CD4-positive, CD25-positive, alpha-beta regulatory T cell (primary cell): ENCODE measurements at regions not wholly inside any gene's neighbourhood (a gene's known extent, or its start where the extent isn't known, plus 50 kb on each side); places are given as distances from the start of the nearest gene placed in this dataset.
A peak's percentile ranks its signal among the peaks of the same experiment; 100 is the strongest.

ENCODE experiments used
- ATAC-seq, 2 donors: fragments of 150-1000 bp; cut with Tn5 transposase; one replicate each; pipeline ENCODE4 v1.10.0; 2021; ENCODE audit warnings: low read depth in 2 of 2, moderate number of reproducible peaks in 2 of 2, moderate library complexity in 1 of 2
- DNase-seq, 3 donors: peaks; one replicate each; pipeline versions ENCODE4 v3.0.0 to v3.0.0-alpha.2; 2012 to 2022; ENCODE audit warnings: mixed read lengths in 1 of 3
- H3K27ac ChIP-seq: one replicate; pipeline ENCODE4 v1.7.0; 2013; ENCODE audit warnings: mild to moderate bottlenecking, low read length; ENCODE audit not compliant: insufficient read depth, poor library complexity, severe bottlenecking
- H3K27me3 ChIP-seq: one replicate; pipeline ENCODE4 v1.7.0; 2013; ENCODE audit warnings: low read length; ENCODE audit not compliant: control insufficient read depth, insufficient read depth
- H3K36me3 ChIP-seq: one replicate; pipeline ENCODE4 v1.7.0; 2013; ENCODE audit warnings: mild to moderate bottlenecking, low read length, moderate library complexity; ENCODE audit not compliant: control insufficient read depth, insufficient read depth
- H3K4me1 ChIP-seq: 2 replicates; pipeline ENCODE4 v1.7.0; 2013; ENCODE audit warnings: mild to moderate bottlenecking, low read length; ENCODE audit not compliant: insufficient read depth, control insufficient read depth, poor library complexity, severe bottlenecking
- H3K4me3 ChIP-seq: one replicate; pipeline ENCODE4 v1.7.0; 2013; ENCODE audit warnings: low read depth, mild to moderate bottlenecking, low read length, moderate library complexity
- H3K9me3 ChIP-seq, 2 experiments: 1 replicate in 1 of 2; 2 replicates in 1 of 2; pipeline ENCODE4 v1.7.0; 2013; ENCODE audit warnings: low read length in 2 of 2, mild to moderate bottlenecking in 1 of 2, moderate library complexity in 1 of 2; ENCODE audit not compliant: control insufficient read depth in 2 of 2
- H3K27ac Mint-ChIP-seq, 3 donors: one replicate each; pipeline ENCODE4 v1.8.0; 2020 to 2022; ENCODE audit warnings: mild to moderate bottlenecking in 3 of 3, mixed read lengths in 3 of 3, moderate library complexity in 2 of 3
- H3K27me3 Mint-ChIP-seq: one replicate; pipeline ENCODE4 v1.8.0; 2022; ENCODE audit warnings: mild to moderate bottlenecking, mixed read lengths
- H3K36me3 Mint-ChIP-seq: one replicate; pipeline ENCODE4 v1.8.0; 2020; ENCODE audit warnings: mixed read lengths
- H3K4me1 Mint-ChIP-seq, 4 donors: one replicate each; pipeline ENCODE4 v1.8.0; 2020 to 2022; ENCODE audit warnings: mixed read lengths in 4 of 4, mild to moderate bottlenecking in 1 of 4
- H3K4me3 Mint-ChIP-seq, 4 donors: one replicate each; pipeline ENCODE4 v1.8.0; 2020 to 2022; ENCODE audit warnings: mild to moderate bottlenecking in 4 of 4, mixed read lengths in 4 of 4, moderate library complexity in 3 of 4
- H3K9me3 Mint-ChIP-seq, 7 donors: one replicate each; pipeline ENCODE4 v1.8.0; 2020 to 2022; ENCODE audit warnings: mixed read lengths in 7 of 7, mild to moderate bottlenecking in 3 of 7, moderate library complexity in 2 of 7

- Mint-ChIP-seq H3K4me3 (no peak overlapping the region), H3K36me3 (no peaks in the 10 kb centered on the region), H3K9me3 (peaks cover 0 to 5% (median 4%) of the 10 kb centered on the region in 7 donors), H3K4me1 (no peaks in the 10 kb centered on the region), H3K27me3 (no peaks in the 10 kb centered on the region), H3K27ac (no peak overlapping the region)
- no peak for ATAC-seq
- no peaks in the 10 kb centered on the region for H3K4me1 ChIP-seq
- no peak overlapping the region for H3K27ac ChIP-seq
- H3K9me3 ChIP-seq: no peaks in the 10 kb centered on the region
- no peak for DNase-seq
- no peaks in the 10 kb centered on the region for H3K36me3 ChIP-seq
- H3K4me3 ChIP-seq: no peak overlapping the region
- no peaks in the 10 kb centered on the region for H3K27me3 ChIP-seq
These were observed 502.7 kb downstream of the NUF2 start for GRCh38 chr1:163824490-163824889.

DNA sequence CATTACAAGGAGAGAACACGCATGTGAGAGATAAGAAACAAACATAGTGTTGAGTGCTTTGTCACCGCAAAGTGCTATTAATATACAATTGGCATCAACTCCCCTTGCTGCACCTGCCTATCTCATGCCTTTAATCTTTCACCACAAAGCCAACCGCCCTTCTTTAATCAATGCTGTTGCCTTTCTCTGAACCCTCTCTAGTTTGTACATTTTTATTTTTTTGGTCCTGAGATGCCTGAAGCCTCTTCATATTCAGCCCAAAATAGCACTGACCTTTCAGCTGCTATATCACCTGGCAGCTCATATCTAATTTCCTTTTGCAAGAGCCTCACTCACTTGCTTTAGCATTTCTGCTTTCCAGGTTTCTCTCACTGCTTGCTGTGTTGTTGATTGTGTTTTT, 504.7 kb downstream of the NUF2 start:
- no peaks in the 10 kb centered on the region for H3K9me3 ChIP-seq
- H3K27ac ChIP-seq: no peak overlapping the region
- H3K27me3 Mint-ChIP-seq: no peaks in the 10 kb centered on the region
- ATAC-seq: no peak
- H3K9me3 Mint-ChIP-seq: peaks cover 0 to 4% (median 4%) of the 10 kb centered on the region in 7 donors
- H3K4me3 Mint-ChIP-seq: no peak overlapping the region
- no peak for DNase-seq
- no peaks in the 10 kb centered on the region for H3K4me1 Mint-ChIP-seq
- H3K36me3 ChIP-seq: no peaks in the 10 kb centered on the region
- no peak overlapping the region for H3K4me3 ChIP-seq
- H3K27ac Mint-ChIP-seq: no peak overlapping the region
- no peaks in the 10 kb centered on the region for H3K4me1 ChIP-seq
- no peaks in the 10 kb centered on the region for H3K36me3 Mint-ChIP-seq
- H3K27me3 ChIP-seq: no peaks in the 10 kb centered on the region

- H3K4me3 ChIP-seq: no peak overlapping the region
- no peak overlapping the region for H3K27ac ChIP-seq
- Mint-ChIP-seq H3K4me1 (no peaks in the 10 kb centered on the region), H3K9me3 (peaks cover 0 to 18% (median 0%) of the 10 kb centered on the region in 7 donors), H3K4me3 (no peak overlapping the region), H3K27me3 (no peaks in the 10 kb centered on the region), H3K36me3 (no peaks in the 10 kb centered on the region), H3K27ac (peak overlapping the region in 1 of 3 donors; percentile 30)
- no peaks in the 10 kb centered on the region for H3K27me3 ChIP-seq
- no peaks in the 10 kb centered on the region for H3K36me3 ChIP-seq
- no peak for ATAC-seq
- no peaks in the 10 kb centered on the region for H3K9me3 ChIP-seq
- no peak for DNase-seq
- no peaks in the 10 kb centered on the region for H3K4me1 ChIP-seq
These were observed 513.0 kb downstream of the NUF2 start for GRCh38 chr1:163834778-163835177.

DNA sequence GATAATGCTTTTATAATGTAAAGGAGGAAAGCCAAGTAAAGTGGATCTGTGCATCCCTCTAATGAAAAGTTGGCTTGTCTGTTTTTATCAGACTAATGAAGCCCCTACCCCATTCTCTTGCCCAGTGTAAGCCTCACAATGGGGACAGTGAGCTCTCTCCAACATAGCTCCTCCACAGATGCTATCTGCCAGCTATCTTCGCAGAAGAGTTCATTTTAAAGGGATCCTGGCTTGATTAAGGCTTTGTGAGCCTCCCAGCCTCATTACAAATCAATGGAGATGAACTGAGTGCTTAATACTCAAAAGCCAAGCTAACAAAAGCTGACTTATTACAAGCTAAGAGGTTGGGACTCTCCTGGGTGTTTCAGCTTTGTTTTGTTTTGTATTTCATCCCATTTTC, 514.7 kb downstream of the NUF2 start:
- no peaks in the 10 kb centered on the region for H3K36me3 Mint-ChIP-seq
- no peak for DNase-seq
- H3K27me3 ChIP-seq: no peaks in the 10 kb centered on the region
- ATAC-seq: no peak
- no peaks in the 10 kb centered on the region for H3K27me3 Mint-ChIP-seq
- no peaks in the 10 kb centered on the region for H3K4me1 Mint-ChIP-seq
- no peak overlapping the region for H3K27ac ChIP-seq
- H3K4me3 ChIP-seq: no peak overlapping the region
- H3K9me3 Mint-ChIP-seq: peaks cover 0 to 18% (median 0%) of the 10 kb centered on the region in 7 donors
- no peaks in the 10 kb centered on the region for H3K9me3 ChIP-seq
- H3K27ac Mint-ChIP-seq: no peak overlapping the region
- H3K4me1 ChIP-seq: no peaks in the 10 kb centered on the region
- no peaks in the 10 kb centered on the region for H3K36me3 ChIP-seq
- no peak overlapping the region for H3K4me3 Mint-ChIP-seq

GRCh38 chr1:163837206-163837605, 515.5 kb downstream of the NUF2 start:
- Mint-ChIP-seq H3K27me3 (no peaks in the 10 kb centered on the region), H3K27ac (no peak overlapping the region), H3K36me3 (no peaks in the 10 kb centered on the region), H3K4me1 (no peaks in the 10 kb centered on the region), H3K4me3 (no peak overlapping the region), H3K9me3 (peaks cover 0 to 18% (median 0%) of the 10 kb centered on the region in 7 donors)
- Histone ChIP-seq H3K27me3 (no peaks in the 10 kb centered on the region), H3K9me3 (no peaks in the 10 kb centered on the region), H3K4me1 (no peaks in the 10 kb centered on the region), H3K27ac (no peak overlapping the region), H3K4me3 (no peak overlapping the region), H3K36me3 (no peaks in the 10 kb centered on the region)
- ATAC-seq (no peak), DNase-seq (no peak)

DNA sequence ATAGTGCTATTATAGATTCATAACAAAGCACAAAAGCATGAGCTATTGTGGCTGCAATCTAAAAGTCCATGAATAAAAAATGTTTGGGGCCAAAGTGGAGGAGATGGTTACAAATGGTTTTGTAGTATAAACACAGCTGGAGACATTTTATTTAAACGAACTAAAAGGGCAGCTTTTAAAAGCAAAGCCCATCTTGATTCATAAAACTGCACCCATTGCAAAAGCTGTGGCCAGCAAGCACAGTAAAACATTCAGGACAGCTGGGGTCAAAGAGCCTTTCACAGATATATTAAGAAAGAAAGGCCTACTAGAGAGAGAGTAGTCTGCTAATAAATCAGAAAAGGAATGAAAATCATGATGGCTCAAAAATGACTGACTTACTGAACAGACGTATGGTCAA, 520.8 kb downstream of the NUF2 start:
- H3K4me1 Mint-ChIP-seq: no peaks in the 10 kb centered on the region
- ATAC-seq: no peak
- no peaks in the 10 kb centered on the region for H3K36me3 Mint-ChIP-seq
- no peak overlapping the region for H3K27ac Mint-ChIP-seq
- H3K27me3 ChIP-seq: no peaks in the 10 kb centered on the region
- no peak overlapping the region for H3K4me3 ChIP-seq
- H3K27ac ChIP-seq: no peak overlapping the region
- H3K36me3 ChIP-seq: no peaks in the 10 kb centered on the region
- DNase-seq: no peak
- H3K9me3 ChIP-seq: peaks cover 0 to 2% of the 10 kb centered on the region in 2 experiments
- peaks cover 4% of the 10 kb centered on the region for H3K27me3 Mint-ChIP-seq
- H3K4me3 Mint-ChIP-seq: no peak overlapping the region
- no peaks in the 10 kb centered on the region for H3K4me1 ChIP-seq
- H3K9me3 Mint-ChIP-seq: peaks cover 0 to 20% (median 5%) of the 10 kb centered on the region in 7 donors

- H3K36me3 ChIP-seq: no peaks in the 10 kb centered on the region
- no peak overlapping the region for H3K4me3 ChIP-seq
- H3K9me3 ChIP-seq: peaks cover 0 to 2% of the 10 kb centered on the region in 2 experiments
- ATAC-seq (no peak), DNase-seq (no peak)
- H3K4me1 Mint-ChIP-seq: no peaks in the 10 kb centered on the region
- H3K36me3 Mint-ChIP-seq: no peaks in the 10 kb centered on the region
- peaks cover 0 to 17% (median 4%) of the 10 kb centered on the region in 7 donors for H3K9me3 Mint-ChIP-seq
- no peak overlapping the region for H3K27ac ChIP-seq
- no peak overlapping the region for H3K27ac Mint-ChIP-seq
- H3K4me3 Mint-ChIP-seq: no peak overlapping the region
- no peaks in the 10 kb centered on the region for H3K27me3 ChIP-seq
- H3K4me1 ChIP-seq: no peaks in the 10 kb centered on the region
- peaks cover 4% of the 10 kb centered on the region for H3K27me3 Mint-ChIP-seq
These were observed 522.7 kb downstream of the NUF2 start for GRCh38 chr1:163844459-163844858.

GRCh38 chr1:163845279-163845678, 523.5 kb downstream of the NUF2 start:
- Histone ChIP-seq H3K4me1 (no peaks in the 10 kb centered on the region), H3K4me3 (no peak overlapping the region), H3K36me3 (no peaks in the 10 kb centered on the region), H3K9me3 (peaks cover 0 to 2% of the 10 kb centered on the region in 2 experiments), H3K27me3 (no peaks in the 10 kb centered on the region), H3K27ac (no peak overlapping the region)
- ATAC-seq (no peak), DNase-seq (no peak)
- H3K36me3 Mint-ChIP-seq: no peaks in the 10 kb centered on the region
- H3K4me3 Mint-ChIP-seq: no peak overlapping the region
- H3K27ac Mint-ChIP-seq: no peak overlapping the region
- peaks cover 4% of the 10 kb centered on the region for H3K27me3 Mint-ChIP-seq
- peaks cover 0 to 17% (median 4%) of the 10 kb centered on the region in 7 donors for H3K9me3 Mint-ChIP-seq
- no peaks in the 10 kb centered on the region for H3K4me1 Mint-ChIP-seq
